GM10266 (cell line): ENCODE measurements at regions not wholly inside any gene's neighbourhood (a gene's known extent, or its start where the extent isn't known, plus 50 kb on each side); places are given as distances from the start of the nearest gene placed in this dataset.

Source experiments
- DNase-seq: peaks from one replicate; pipeline ENCODE4 v3.0.0; 2012; ENCODE audit errors: extremely low spot score
- CTCF ChIP-seq: IDR thresholded peaks from 2 replicates; pipeline ENCODE4 v1.5.1; 2012; ENCODE audit warnings: mild to moderate bottlenecking, low read depth; ENCODE audit not compliant: control insufficient read depth, insufficient read depth; ENCODE audit errors: missing control alignments

GRCh38 chr7:41470081-41470480, 232.8 kb downstream of the INHBA start:
- DNase-seq: no peak
- no peak for TF ChIP-seq CTCF

- DNase-seq: no peak
- no peak for TF ChIP-seq CTCF
Measured at GRCh38 chr7:41467596-41467995, 235.3 kb downstream of the INHBA start.

GRCh38 chr7:41466760-41467384, 236.0 kb downstream of the INHBA start:
- no peak for TF ChIP-seq CTCF
- no peak for DNase-seq

GRCh38 chr7:41465571-41465970, 237.3 kb downstream of the INHBA start:
- no peak for TF ChIP-seq CTCF
- no peak for DNase-seq

- no peak for TF ChIP-seq CTCF
- no peak for DNase-seq
Measured at GRCh38 chr7:41463770-41464470, 239.0 kb downstream of the INHBA start.

GRCh38 chr7:41459623-41460261, 243.1 kb downstream of the INHBA start:
- no peak for TF ChIP-seq CTCF
- no peak for DNase-seq

GRCh38 chr7:41459183-41459582, 243.7 kb downstream of the INHBA start:
- TF ChIP-seq CTCF: no peak
- DNase-seq: no peak
